ENCODE measurements at regions not wholly inside any gene's neighbourhood (a gene's known extent, or its start where the extent isn't known, plus 50 kb on each side); places are given as distances from the start of the nearest gene placed in this dataset.
"Not testable (repeated sequence)": the region's sequence is repeated elsewhere in the genome, so short reads cannot be mapped to it uniquely, and the experiment has no call there.

DNA sequence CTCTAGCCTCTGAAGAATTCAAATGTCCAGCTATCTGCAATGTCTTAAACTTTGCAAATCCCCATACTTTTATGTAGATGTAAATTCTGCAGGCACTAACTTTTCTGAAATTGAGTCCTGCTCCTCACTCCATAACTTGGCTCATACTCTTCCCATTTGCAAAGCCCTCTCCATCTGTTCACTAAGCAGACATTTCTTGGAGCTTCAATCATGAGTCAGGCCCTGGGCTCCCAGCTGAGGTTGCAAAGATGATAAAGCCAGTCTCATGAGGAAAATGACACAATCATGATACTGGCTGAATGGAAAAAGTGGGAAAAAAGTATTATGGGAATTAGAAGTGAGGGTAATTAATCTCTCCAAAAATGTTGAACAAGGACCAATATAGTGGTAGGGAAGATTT lies 507.6 kb downstream of the NR2F2 start:
- no peak for DNase-seq

DNA sequence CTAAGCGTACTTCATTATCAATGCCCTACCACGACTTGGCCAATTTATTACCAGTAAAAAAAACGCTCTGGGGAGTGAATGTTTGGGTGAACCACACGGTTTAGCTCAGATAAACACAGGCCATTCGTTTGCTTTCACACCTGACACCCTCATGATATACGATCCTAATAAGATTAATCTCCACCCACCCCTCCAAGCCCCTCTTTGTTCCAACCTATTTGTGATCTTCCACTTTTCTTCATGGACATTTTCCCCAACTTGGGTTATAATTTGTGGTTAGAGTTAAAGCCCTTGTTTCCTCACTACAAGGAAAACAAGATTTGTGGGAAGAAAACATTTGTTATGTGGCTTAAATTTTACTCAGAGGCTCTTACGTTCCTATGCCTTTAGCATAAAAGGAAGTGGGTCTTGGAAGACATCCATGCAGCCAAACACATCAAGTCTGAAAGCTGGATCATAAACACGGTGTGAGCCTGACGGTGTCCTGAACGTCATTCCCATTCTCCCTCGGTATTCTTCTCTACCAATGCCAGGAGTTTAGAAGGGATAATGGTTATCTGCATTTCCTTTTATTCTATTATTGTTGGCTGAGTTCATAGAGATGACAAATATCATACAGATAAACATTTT lies 518.9 kb downstream of the NR2F2 start:
- DNase-seq, result no peak

DNA sequence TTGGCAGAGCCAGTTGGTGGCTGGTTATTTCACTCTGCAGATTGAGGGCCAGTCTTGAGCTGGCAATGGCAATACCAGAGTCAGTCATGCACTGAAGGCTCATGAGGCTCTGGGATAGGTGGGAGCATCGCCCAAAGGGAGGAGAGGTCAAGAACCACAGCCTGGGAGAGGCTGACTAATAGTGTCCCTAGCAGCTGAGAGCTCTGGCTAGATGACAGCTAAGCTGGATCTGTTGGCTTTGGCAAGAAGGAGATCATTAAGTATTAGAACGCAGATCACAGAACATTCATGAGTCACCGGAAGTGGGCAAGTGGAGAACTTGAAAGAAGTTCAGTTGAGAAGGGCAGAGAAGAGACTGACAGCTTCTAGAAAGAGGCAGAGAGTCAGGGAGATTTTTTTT lies 521.1 kb downstream of the NR2F2 start:
- no peak for DNase-seq

DNA sequence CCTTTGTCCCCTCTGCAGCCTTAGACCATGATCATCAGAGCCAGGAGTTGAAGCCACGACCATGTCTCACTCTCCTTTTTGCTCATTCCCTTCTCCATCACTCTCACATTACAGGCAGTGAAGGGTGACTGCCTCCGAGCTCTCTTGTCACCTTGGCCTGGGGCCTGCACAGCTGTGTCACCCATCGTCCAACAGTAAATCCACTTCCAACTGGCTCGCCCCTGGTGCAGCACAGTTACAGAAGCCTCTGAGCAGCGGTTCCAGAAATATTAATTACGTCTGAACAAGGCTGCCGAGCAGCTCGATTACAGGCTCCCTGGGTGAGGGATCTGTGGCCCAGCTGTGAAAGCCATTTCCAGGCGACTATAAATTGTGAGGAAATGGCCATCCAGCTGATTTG lies 528.2 kb downstream of the NR2F2 start:
- no peak for DNase-seq

DNA sequence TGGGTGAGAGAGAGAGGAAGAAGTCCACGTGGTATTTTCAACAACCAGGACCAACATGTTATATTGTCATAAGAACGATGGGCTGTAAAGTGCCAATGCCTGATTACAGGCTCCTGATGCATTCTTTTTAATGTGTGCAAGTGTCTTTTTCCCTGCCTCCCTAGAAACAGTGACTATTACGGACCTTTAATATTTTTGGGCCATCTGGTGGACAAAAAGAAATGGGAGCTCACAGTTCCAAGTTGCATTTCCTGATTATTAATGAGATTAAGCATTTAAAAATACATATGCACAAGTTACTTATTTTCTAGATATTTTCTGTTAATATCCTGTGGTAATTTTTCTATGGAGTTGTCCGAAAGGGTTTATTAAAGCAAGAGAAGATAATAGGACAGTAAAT lies 530.2 kb downstream of the NR2F2 start:
- DNase-seq, result no peak

DNA sequence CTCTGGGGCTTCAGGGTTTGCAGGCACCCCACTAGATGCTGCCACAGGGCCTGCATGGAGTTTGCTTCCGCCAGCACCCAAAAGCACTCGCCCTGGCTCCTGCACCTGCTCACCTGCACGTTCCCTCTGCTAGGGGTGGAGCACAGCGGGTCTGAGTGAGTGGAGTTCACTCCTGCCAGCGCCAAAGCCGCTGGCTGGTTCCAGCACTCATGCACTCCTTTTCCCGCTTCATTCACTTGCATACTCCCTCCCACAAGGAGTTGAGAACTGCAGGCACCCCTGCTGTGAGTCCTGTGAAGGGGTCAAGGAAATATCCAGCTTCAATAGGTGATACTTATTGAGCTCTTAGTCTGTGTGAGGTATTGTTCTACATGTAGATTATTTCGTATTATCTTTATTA lies 537.5 kb downstream of the NR2F2 start:
- DNase-seq, result no peak

DNA sequence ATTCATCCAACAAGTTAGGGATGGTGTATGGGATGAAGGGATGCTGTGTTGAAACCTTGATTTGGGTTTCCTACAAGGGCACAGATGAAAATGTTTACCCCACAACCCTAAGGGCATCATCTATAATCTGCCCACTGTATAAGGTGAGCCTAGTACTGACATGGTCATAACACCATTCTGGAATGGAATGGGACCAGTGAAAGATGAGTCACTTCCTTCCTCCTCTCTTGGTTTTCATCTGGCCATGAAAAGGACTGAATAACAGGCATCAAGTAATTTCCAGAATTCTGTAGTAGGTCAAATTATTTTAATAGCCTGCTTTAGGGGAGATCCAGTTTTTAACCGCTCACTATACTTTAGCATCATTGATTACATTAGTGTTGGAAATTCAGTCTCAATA lies 538.6 kb downstream of the NR2F2 start:
- no peak for DNase-seq

DNA sequence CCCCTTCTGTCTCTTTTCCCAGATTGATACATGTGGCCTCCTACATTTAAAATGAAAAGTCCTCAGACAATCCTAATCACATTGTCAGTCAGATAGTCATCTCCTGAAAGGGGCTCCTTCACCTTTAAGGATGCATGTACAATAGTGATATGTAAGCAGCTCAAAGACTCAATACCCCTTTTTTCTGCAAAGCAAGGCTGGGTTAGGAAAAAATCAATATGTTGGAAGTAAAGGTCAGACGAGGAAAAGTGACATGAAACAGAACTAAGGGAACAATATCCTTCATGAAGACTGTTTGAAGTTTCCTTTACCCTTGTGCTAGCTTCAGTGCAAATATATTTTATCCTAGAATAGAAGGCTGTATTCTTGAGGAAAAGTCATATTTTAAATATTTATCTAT lies 539.3 kb downstream of the NR2F2 start:
- no peak for DNase-seq

DNA sequence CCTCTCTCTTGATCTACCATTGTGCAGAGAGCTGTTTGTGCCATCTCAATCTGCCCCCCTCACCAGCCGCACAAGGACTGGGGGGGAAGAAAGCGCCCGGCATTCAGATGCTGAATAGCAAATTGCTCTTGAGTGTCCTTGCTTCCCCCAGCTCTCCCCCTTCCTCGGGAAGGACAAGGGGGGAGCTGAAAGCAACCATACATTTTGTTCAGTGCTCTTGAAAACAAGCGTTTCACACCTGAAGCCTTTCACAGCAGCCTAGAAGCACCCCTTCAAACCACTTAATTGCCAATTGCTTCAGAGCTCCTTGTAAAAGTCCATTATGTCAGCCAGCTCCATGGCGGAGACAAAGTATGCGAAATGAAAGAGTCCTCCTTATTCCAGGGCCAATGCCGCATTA lies 540.1 kb downstream of the NR2F2 start:
- DNase-seq, result peak; percentile 89

DNA sequence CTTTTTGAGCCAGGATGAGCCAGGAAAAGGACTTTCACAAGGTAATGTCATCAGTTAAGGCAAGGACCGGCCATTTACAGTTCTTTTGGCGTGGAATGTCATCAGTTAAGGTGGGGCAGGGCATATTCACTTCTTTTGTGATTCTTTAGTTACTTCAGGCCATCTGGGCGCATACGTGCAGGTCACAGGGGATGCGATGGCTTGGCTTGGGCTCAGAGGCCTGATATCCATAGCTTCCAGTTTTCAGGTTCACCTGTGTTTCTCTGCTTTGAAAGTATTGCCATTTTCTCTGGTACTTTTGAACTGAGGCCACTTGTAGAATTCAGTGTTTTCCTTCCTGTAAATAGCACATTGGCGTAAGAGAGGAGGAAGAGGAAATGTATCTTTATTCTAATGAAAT lies 546.9 kb downstream of the NR2F2 start:
- DNase-seq, result not testable (repeated sequence)

DNA sequence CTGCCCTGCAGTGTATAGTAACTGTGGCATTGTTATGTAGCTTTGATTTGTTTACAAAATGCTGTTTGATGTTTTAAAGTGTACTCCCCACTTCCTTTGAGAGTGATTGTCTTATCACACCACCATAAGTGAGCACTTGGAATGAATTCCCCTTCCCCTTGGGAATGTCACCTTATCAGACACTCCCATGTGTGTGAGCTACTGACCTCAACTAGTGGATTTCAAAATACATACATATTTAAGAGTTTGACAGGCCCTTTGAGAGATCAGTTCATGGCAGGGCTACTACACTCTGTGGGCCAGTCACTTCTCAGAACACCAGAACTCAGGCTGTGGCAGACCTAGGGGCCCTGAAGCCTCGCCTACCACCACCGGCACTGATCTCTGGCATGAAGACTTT lies 547.6 kb downstream of the NR2F2 start:
- no peak for DNase-seq

DNA sequence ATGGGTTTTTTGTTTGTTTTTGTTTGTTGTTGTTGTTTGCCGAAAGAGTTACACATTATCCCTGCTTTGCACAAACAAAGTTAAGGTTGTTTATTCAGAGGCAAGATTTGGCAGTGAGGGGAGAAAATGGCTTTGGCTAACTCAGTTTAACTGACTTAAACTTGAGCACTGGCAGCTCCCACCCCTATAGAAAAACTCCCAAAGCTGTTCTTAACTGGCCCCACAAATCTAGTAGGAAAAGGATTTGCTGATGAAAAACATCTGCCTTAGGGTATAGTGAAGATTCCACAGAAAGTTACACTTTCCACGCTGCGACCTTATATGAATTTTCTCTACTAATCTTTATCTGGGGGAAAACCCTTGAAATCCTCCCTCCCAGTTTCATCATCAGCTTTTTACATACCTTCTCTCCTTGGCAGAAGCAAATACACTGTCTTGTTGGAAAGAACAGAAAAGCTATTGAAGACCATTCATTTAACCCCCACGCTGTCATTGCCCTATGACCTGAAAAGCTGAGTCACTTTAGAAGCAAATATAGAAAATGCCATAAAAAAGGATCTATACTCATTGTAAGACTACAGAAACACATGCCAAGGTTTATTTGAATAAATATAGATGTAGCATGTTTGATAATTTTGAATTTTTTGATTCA lies 551.7 kb downstream of the NR2F2 start:
- DNase-seq, result no peak

DNA sequence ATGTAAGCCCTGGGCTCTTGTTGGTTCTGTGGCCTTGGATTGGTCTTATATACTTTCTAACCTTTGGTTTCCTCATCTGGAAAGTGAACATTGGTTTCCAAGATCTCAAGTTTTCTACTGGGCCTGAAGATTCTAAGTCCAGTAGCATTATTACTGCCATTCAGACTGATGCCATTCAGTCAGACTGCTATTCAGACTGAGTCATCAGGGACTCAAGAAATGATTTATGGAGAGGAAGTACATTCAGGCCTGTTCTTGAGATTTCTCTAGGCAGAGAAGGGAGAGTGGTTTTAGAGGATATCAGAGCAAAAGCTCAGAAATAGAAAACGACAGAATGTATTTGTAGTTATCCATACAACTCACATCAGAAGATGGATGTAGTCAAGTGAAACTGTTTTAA lies 557.2 kb downstream of the NR2F2 start:
- DNase-seq, result no peak

DNA sequence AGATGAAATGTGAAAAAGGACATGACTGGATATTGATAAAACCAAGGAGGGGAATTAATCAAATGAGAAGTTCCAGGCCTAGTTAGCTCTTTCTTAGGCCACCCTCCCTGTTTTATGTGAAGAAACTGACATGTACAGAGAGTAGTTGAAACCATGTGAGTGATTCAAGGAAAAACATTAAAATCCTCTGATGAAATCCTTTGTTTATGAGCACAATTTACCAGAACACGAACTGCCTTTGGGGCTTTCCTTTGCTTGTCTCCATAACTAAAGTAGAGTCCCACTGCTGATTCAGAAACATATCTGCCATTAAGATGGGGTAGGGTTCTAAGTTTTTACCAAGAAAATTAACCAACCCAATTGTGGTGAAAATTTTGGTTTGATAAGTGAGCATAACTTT lies 558.3 kb downstream of the NR2F2 start:
- no peak for DNase-seq

DNA sequence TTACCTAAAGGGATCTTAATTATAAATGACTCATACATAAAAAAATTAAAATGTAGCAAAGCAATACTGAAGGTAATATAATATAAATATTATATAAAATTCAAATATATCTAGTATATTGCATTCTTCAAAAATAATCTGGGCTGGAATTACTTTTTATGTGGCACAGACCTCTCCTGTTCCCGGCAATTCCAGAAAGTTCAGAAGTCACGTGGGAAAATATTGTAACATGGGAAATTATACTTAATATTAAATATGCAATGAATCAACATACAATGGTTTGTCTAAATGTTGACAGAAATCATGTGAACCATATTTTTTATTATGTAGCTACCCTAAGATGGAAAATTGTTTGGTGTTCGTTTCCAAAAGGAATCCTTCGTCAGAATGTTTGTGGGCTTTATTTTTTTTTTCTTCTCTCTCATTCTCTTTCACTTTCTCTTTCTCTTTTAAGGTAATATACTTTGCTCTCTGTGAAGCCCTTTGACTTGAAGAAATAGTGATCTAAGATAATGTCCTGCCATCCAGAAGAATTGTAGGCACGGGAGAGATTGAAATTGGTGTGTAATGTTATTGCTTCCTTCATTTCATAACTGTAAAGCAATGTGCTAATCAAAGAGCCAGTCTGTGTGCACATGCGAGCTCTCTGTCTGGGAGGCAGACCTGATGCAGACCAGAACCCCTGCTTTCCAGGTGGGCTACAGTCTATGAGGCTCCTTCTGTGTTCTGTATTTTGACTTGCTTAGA lies 559.4 kb downstream of the NR2F2 start:
- DNase-seq, result no peak

DNA sequence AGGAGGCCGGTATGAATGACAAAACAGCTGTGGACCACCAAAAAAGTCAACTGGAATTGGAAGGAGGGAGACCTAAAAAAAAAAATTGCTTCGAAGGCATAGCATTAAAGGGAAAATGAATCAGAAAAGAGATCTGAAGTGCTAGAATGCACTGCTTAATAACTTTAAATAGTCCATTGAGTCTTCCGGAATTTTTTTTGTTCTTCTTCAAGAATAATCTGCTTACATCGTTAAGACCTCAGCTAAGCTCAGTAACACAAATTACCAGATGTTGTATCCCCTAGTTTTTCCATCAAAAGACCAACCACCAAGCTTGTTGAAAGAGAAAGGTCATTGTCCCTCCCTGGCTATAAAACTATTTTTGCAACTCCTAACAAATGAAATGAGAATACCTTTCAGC lies 560.5 kb downstream of the NR2F2 start:
- DNase-seq, result no peak

DNA sequence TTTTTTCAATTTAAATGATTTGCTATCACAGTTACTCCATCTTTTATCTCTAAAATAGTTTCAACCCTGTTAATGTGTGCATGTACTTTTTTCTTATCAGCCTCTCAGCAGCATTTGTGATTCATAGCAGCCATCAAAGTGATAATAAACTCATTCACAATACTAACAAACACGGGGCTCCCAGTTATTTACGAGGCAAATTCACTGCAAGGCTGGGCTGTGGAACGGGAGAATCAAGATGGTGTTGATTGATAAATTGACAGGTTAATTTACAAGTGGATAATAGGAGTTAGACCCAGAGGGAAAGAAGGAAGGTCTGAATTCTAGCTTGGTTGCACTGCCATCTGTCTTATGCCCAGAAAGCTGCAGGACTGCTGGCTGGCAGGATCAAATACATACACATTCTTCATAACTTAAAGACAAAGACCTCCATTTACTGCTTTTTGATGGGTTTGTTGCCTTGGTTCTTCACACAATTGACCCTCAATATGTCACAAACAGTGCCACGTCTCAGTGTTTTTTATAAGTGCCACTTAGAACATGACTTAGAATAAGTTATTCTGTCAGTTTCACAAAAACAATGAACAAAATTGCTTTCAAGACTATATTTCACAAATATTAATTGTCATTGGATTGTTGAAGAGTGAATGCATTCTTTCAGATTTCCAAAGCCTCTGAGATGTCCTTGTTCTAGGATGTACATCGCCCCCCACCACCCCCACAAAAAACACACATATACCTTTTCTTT lies 562.8 kb downstream of the NR2F2 start:
- peak; percentile 9 for DNase-seq

DNA sequence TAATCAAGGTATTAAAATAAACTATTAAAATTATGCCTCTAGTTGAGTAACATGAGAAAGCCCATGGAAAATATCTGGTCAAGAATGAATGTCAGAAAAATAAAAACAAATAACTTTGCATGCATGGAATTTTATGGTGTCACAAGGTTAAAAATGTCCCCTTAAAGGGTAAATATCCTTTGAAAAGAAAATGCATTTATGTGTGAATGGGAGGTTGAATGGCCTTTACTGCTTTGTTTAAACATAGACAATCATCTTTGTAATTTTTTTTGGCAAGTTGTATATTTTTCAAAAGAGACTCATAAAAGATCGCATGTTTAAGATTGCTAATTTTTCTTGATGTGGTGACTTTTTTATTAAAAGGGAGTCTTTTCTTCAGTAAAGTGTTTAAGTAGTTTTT lies 564.2 kb downstream of the NR2F2 start:
- DNase-seq, result no peak

DNA sequence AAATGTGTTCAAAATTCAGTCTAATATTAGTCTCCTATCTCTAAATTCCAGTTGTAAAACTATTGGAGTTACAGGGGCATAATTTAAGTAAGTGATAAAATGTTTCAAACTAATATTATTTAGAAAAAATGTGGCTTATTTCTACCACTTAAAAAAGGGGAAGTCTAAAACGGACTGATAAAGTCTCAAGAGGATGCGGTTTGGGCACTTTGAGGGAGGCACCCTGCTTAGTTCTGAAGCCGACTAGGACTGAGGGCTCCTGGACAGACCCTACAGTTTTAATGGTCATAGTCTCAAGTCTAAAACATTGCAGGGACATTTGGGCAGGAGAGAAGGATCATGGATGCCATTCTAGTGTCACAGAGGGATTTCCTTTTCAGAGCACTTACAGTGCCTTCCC lies 566.3 kb downstream of the NR2F2 start:
- no peak for DNase-seq

DNA sequence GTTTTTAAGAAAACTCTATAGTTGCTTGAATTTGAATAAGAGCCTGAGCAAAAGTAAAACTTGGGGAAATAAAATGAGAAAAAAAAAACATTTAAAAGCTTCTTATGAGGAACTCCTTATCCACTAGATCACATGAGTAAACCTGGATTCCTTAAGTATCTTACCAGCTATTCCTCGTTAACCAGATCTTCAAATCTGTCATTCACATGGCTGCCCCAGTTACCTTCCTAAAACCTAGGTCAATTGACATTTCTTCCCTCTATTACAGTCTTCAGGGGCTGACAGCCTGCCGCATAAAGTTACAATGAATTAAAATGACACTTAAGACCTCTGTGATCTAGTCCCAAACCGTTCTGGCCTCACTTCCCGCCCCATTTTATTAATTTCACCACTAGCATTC lies 583.6 kb downstream of the NR2F2 start:
- no peak for DNase-seq

DNA sequence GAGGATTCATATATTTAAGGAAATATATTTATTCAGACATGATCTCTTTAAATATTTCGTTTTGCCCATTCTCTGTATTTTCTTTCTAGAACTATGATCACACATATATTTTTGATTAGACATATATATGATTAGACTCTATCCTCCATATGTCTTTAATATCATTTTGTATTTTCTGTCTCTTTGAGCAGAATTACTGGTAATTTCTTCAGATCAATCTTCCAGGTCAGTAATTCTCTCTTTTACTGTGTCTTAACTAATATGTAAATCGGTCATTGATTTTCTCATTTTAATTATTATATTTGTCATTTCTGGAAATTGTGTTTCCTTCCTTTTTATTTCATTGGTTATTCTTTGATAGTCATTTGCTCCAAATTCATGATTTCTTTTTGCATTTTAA lies 586.2 kb downstream of the NR2F2 start:
- DNase-seq, result no peak

DNA sequence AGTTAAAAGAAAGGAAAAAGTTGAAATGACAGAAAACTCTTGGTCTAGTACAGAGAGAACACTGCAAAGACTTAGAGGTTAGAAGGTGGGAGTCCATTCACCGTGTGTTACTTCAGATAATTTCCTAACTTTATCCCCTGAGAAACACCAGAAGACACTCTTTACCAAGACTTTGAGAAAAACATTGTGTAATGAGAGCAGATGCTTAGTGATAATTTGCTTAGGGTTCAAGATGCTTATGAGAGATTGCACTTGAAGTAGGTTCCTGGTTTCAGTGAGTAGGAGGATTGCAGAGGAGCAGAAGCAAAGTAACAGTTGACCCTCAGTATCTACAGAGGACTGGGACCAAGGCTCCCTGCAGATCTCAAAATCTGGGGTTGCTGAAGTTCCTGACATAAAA lies 594.1 kb downstream of the NR2F2 start:
- DNase-seq, result no peak

DNA sequence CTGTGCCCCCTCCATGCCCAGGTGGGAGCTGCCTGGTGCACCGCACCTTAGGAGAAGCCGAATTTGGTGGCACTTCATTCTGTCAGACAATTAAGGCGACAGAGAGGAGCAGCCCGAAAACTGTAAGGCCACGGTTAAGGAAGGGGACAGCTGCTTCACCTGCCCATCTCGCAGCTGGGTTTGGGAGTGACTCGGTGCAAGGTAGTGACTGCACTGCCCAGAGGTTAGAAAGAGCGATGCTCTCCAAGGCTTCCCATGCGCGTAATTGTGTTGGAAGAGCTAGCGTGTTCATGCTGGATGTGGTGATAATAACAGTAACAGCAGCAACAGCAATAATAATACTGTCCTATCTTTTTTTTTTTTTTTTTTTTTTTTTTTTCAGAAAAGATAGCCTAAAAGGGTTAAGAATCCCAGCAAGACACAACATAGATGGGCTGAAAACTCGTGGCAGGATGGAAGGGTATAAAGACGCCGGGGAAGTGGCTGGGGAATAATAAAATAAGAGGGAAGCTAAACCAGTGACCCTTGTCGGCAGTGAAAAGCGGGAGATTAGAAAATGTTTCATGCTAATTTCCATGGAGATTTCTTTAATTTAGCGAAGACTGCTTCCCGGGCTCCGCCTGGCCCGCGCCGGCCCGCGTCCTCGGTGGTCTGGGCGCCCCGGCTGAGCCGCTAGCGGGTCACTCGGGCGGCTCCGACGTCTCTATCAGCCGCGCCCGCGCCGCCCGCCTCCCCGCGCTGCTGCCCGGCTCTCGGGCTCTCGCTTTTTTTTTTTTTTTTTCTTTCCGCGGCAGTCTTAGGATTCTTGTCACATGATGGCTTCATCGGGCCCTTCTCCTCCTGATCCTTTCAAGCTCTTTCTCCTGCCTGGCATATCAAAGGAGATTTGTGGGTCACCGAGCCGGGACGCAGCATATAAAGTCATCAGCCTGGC lies 617.1 kb downstream of the NR2F2 start:
- DNase-seq, result no peak

All from NCI-H187 treated with DMSO at 0.1 percent for 48 hours (cell line).